Keratinocyte (primary cell): ENCODE measurements at regions not wholly inside any gene's neighbourhood (a gene's known extent, or its start where the extent isn't known, plus 50 kb on each side); places are given as distances from the start of the nearest gene placed in this dataset.

Experiments
- DNase-seq: peaks from one replicate; pipeline ENCODE4 v3.0.0-alpha.2; 2011; ENCODE audit warnings: low read depth, missing footprints, low spot score
- FAIRE-seq: peaks from 2 replicates; lab custom pipeline; 2011; peaks lifted over from hg19 to GRCh38; lab: Jason Lieb, UNC
- H2AFZ ChIP-seq: 2 replicates; pipeline ENCODE4 v1.6.0; 2012; ENCODE audit warnings: low read length, control low read depth, inconsistent platforms; ENCODE audit not compliant: control insufficient read depth
- H3K27ac ChIP-seq: 2 replicates; pipeline ENCODE4 v1.5.1; 2011; ENCODE audit warnings: low read length; ENCODE audit not compliant: control insufficient read depth, insufficient read depth
- H3K27me3 ChIP-seq: 3 replicates; pipeline ENCODE4 v1.6.0; 2011; ENCODE audit warnings: low read length; ENCODE audit not compliant: control insufficient read depth, insufficient read depth; ENCODE audit errors: extremely low read depth
- H3K36me3 ChIP-seq, 2 experiments: 2 replicates in 1 of 2; 3 replicates in 1 of 2; pipeline ENCODE4 v1.5.1; 2011; ENCODE audit warnings: low read length in 2 of 2, mild to moderate bottlenecking in 1 of 2; ENCODE audit not compliant: control insufficient read depth in 2 of 2, insufficient read depth in 2 of 2; ENCODE audit errors: extremely low read depth in 1 of 2
- H3K4me1 ChIP-seq: 3 replicates; pipeline ENCODE4 v1.5.1; 2011; ENCODE audit warnings: low read length; ENCODE audit not compliant: control insufficient read depth, insufficient read depth; ENCODE audit errors: extremely low read depth
- H3K4me2 ChIP-seq: 3 replicates; pipeline ENCODE4 v1.6.0; 2011; ENCODE audit warnings: low read depth, low read length; ENCODE audit not compliant: control insufficient read depth, insufficient read depth; ENCODE audit errors: extremely low read depth
- H3K4me3 ChIP-seq, 3 experiments: fragments of 200-600 bp in 1 of 3; sonication (generic) in 1 of 3; 2 replicates in 2 of 3; 3 replicates in 1 of 3; pipeline ENCODE4 v1.5.1; 2011 to 2016; ENCODE audit warnings: low read length in 3 of 3, mild to moderate bottlenecking in 3 of 3, control low read depth in 2 of 3, inconsistent platforms in 1 of 3, low read depth in 1 of 3, mixed read lengths in 1 of 3, mixed run types in 1 of 3, moderate library complexity in 1 of 3; ENCODE audit not compliant: control insufficient read depth in 2 of 3, insufficient read depth in 2 of 3; ENCODE audit errors: extremely low read depth in 1 of 3
- H3K79me2 ChIP-seq: 2 replicates; pipeline ENCODE4 v1.6.0; 2012; ENCODE audit warnings: low read length; ENCODE audit not compliant: control insufficient read depth, insufficient read depth
- H3K9ac ChIP-seq: 3 replicates; pipeline ENCODE4 v1.6.0; 2011; ENCODE audit warnings: low read length; ENCODE audit not compliant: control insufficient read depth, insufficient read depth; ENCODE audit errors: extremely low read depth
- H3K9me1 ChIP-seq: 3 replicates; pipeline ENCODE4 v1.6.0; 2011; ENCODE audit warnings: low read length; ENCODE audit not compliant: control insufficient read depth, insufficient read depth; ENCODE audit errors: extremely low read depth
- H3K9me3 ChIP-seq: 2 replicates; pipeline ENCODE4 v1.5.1; 2012; ENCODE audit warnings: low read depth, low read length; ENCODE audit not compliant: control insufficient read depth
- H4K20me1 ChIP-seq: 3 replicates; pipeline ENCODE4 v1.6.0; 2011; ENCODE audit warnings: low read length; ENCODE audit not compliant: control insufficient read depth, insufficient read depth; ENCODE audit errors: extremely low read depth
- CTCF ChIP-seq, 3 experiments: IDR thresholded peaks in 1 of 3; conservative IDR thresholded peaks in 1 of 3; optimal IDR thresholded peaks in 1 of 3; 2 replicates in 2 of 3; 3 replicates in 1 of 3; pipeline versions ENCODE3 to v1.5.1; 2011; ENCODE audit warnings: low read length in 3 of 3, mild to moderate bottlenecking in 3 of 3, moderate library complexity in 2 of 3, control low read depth in 1 of 3, inconsistent platforms in 1 of 3; ENCODE audit not compliant: insufficient read depth in 2 of 3; ENCODE audit errors: extremely low read depth in 1 of 3
- EZH2 ChIP-seq: IDR thresholded peaks from one replicate; pipeline ENCODE4 v1.6.1; 2012; ENCODE audit warnings: inconsistent platforms, mild to moderate bottlenecking, low read length, moderate library complexity
- dilution Hi-C: fragments of 300-500 bp; cut with MboI; formaldehyde crosslinking; loops from one replicate; pipeline ENCODE4 v1.7.0; 2020; ENCODE audit warnings: low sequenced_read_pairs; ENCODE audit not compliant: extremely low pct_ligation_motif_present

GRCh38 chr10:64174666-64175255, 653.6 kb downstream of the REEP3 start:
- dilution Hi-C loops: no loop called here
- no peak overlapping the region for H3K9ac ChIP-seq
- no peaks in the 10 kb centered on the region for H3K9me3 ChIP-seq
- H3K9me1 ChIP-seq: no peaks in the 10 kb centered on the region
- no peaks in the 10 kb centered on the region for H3K79me2 ChIP-seq
- no peak overlapping the region for H2AFZ ChIP-seq
- no peaks in the 10 kb centered on the region for H3K4me1 ChIP-seq
- TF ChIP-seq CTCF (optimal IDR thresholded peaks at IDR 0.05 in 1 of 3, IDR thresholded peaks at IDR 0.05 in 1 of 3, conservative IDR thresholded peaks at IDR 0.05 in 1 of 3; ENCODE audit: extremely low read depth in 1 of 3, insufficient read depth in 2 of 3, low read length in 3 of 3) (no peak), EZH2 (no peak)
- no peaks in the 10 kb centered on the region for H3K36me3 ChIP-seq
- FAIRE-seq (no peak), DNase-seq (no peak)
- H3K27me3 ChIP-seq: no peaks in the 10 kb centered on the region
- H3K27ac ChIP-seq: no peak overlapping the region
- H3K4me2 ChIP-seq: no peak overlapping the region
- H4K20me1 ChIP-seq: no peaks in the 10 kb centered on the region
- H3K4me3 ChIP-seq: no peak overlapping the region

- no peaks in the 10 kb centered on the region for H3K79me2 ChIP-seq
- H4K20me1 ChIP-seq: no peaks in the 10 kb centered on the region
- H3K27me3 ChIP-seq: no peaks in the 10 kb centered on the region
- FAIRE-seq: no peak
- no peak overlapping the region for H3K27ac ChIP-seq
- H2AFZ ChIP-seq: no peak overlapping the region
- no peaks in the 10 kb centered on the region for H3K9me1 ChIP-seq
- no peaks in the 10 kb centered on the region for H3K36me3 ChIP-seq
- TF ChIP-seq EZH2: no peak
- no peak for TF ChIP-seq CTCF (optimal IDR thresholded peaks at IDR 0.05 in 1 of 3, IDR thresholded peaks at IDR 0.05 in 1 of 3, conservative IDR thresholded peaks at IDR 0.05 in 1 of 3; ENCODE audit: extremely low read depth in 1 of 3, insufficient read depth in 2 of 3, low read length in 3 of 3)
- no peak overlapping the region for H3K4me2 ChIP-seq
- H3K9ac ChIP-seq: no peak overlapping the region
- dilution Hi-C loops: no loop called here
- no peak overlapping the region for H3K4me3 ChIP-seq
- DNase-seq: no peak
- H3K9me3 ChIP-seq: no peaks in the 10 kb centered on the region
- H3K4me1 ChIP-seq: no peaks in the 10 kb centered on the region
Observed at GRCh38 chr10:64175271-64175962, 654.2 kb downstream of the REEP3 start.
